IMR-90 (cell line): ENCODE measurements at regions not wholly inside any gene's neighbourhood (a gene's known extent, or its start where the extent isn't known, plus 50 kb on each side); places are given as distances from the start of the nearest gene placed in this dataset.

Source experiments
- ATAC-seq: fragments of 200-7000 bp; cut with Tn5 transposase; 2 replicates; pipeline ENCODE4 v1.9.1; 2020; ENCODE audit warnings: low read depth, mild to moderate bottlenecking, moderate library complexity
- BruUV-seq: library from RNA; stranded (reverse); fragments of 400-500 nt; replicated peaks from 2 replicates; lab custom pipeline; 2021; lab: Mats Ljungman, UMichigan
- CTCF ChIA-PET: fragments of 300-600 bp; formaldehyde crosslinking; extraction: SDS; loops from one replicate; lab custom pipeline; 2021; ENCODE audit warnings: antibody characterized with exemption; lab: Yijun Ruan, JAX
- POLR2A ChIA-PET: fragments of 300-600 bp; sonication (Branson Sonifier 250); formaldehyde crosslinking; loops from one replicate; lab custom pipeline; 2022; ENCODE audit warnings: antibody characterized with exemption; ENCODE audit not compliant: unreplicated experiment; lab: Charles Lee
- DNase-seq: peaks from one replicate; pipeline ENCODE4 v3.0.0; 2013
- H2AFZ ChIP-seq: replicated peaks from 2 replicates; pipeline ENCODE3; 2013; ENCODE audit warnings: low read length, mild to moderate bottlenecking; ENCODE audit not compliant: poor library complexity
- H2AK5ac ChIP-seq: 2 replicates; pipeline ENCODE4 v1.6.1; 2013; ENCODE audit warnings: low read depth, low read length, inconsistent platforms
- H2AK9ac ChIP-seq: replicated peaks from 2 replicates; pipeline ENCODE3; 2013; ENCODE audit warnings: mild to moderate bottlenecking, low read depth, low read length, moderate library complexity; ENCODE audit not compliant: poor library complexity
- H2BK120ac ChIP-seq: 2 replicates; pipeline ENCODE4 v1.6.1; 2013; ENCODE audit warnings: low read depth, low read length, inconsistent platforms
- H2BK15ac ChIP-seq: 3 replicates; pipeline ENCODE4 v1.6.1; 2013; ENCODE audit warnings: low read depth, low read length, inconsistent platforms
- H2BK20ac ChIP-seq: 2 replicates; pipeline ENCODE4 v1.6.1; 2013; ENCODE audit warnings: low read depth, mild to moderate bottlenecking, inconsistent platforms, low read length, moderate library complexity
- H2BK5ac ChIP-seq: 2 replicates; pipeline ENCODE4 v1.6.1; 2013; ENCODE audit warnings: mild to moderate bottlenecking, low read depth, low read length, inconsistent platforms; ENCODE audit not compliant: poor library complexity, severe bottlenecking
- H3K14ac ChIP-seq: replicated peaks from 2 replicates; pipeline ENCODE4 v1.6.1; 2013; ENCODE audit warnings: low read depth, low read length, inconsistent platforms
- H3K18ac ChIP-seq: 2 replicates; pipeline ENCODE4 v1.6.1; 2013; ENCODE audit warnings: low read depth, low read length, control low read depth
- H3K23ac ChIP-seq: 2 replicates; pipeline ENCODE4 v1.6.1; 2013; ENCODE audit warnings: low read depth, low read length, inconsistent platforms
- H3K27ac ChIP-seq: 2 replicates; pipeline ENCODE4 v1.5.1; 2013; ENCODE audit warnings: mild to moderate bottlenecking, control low read depth, low read length; ENCODE audit not compliant: insufficient read depth
- H3K27me3 ChIP-seq: 2 replicates; pipeline ENCODE4 v1.6.1; 2013; ENCODE audit warnings: low read length; ENCODE audit not compliant: control insufficient read depth, insufficient read depth
- H3K36me3 ChIP-seq: 2 replicates; pipeline ENCODE4 v1.6.1; 2013; ENCODE audit warnings: low read length, mixed read lengths; ENCODE audit not compliant: control insufficient read depth, insufficient read depth
- H3K4ac ChIP-seq: 2 replicates; pipeline ENCODE4 v1.6.1; 2013; ENCODE audit warnings: low read depth, low read length, inconsistent platforms
- H3K4me1 ChIP-seq: 2 replicates; pipeline ENCODE4 v1.6.1; 2013; ENCODE audit warnings: low read length, mixed read lengths; ENCODE audit not compliant: control insufficient read depth, insufficient read depth
- H3K4me2 ChIP-seq: 2 replicates; pipeline ENCODE4 v1.6.1; 2013; ENCODE audit warnings: low read depth, mild to moderate bottlenecking, control low read depth, low read length, moderate library complexity
- H3K4me3 ChIP-seq: 2 replicates; pipeline ENCODE4 v1.5.1; 2013; ENCODE audit warnings: low read depth, mild to moderate bottlenecking, control low read depth, low read length, moderate library complexity; ENCODE audit not compliant: insufficient read depth
- H3K56ac ChIP-seq: 2 replicates; pipeline ENCODE4 v1.6.1; 2013; ENCODE audit warnings: low read length, inconsistent platforms; ENCODE audit not compliant: insufficient read depth; ENCODE audit errors: extremely low read depth
- H3K79me1 ChIP-seq, 2 experiments: 2 replicates each; pipeline ENCODE4 v1.6.1; 2013; ENCODE audit warnings: low read length in 2 of 2, inconsistent platforms in 1 of 2, low read depth in 1 of 2
- H3K9ac ChIP-seq: 2 replicates; pipeline ENCODE4 v1.6.1; 2013; ENCODE audit warnings: low read depth, low read length, control low read depth
- H3K9me1 ChIP-seq: 2 replicates; pipeline ENCODE4 v1.6.1; 2013; ENCODE audit warnings: low read length, inconsistent platforms; ENCODE audit not compliant: insufficient read depth
- H3K9me3 ChIP-seq: 2 replicates; pipeline ENCODE4 v1.6.1; 2013; ENCODE audit warnings: low read length; ENCODE audit not compliant: control insufficient read depth, insufficient read depth
- H4K20me1 ChIP-seq: 2 replicates; pipeline ENCODE4 v1.6.1; 2013; ENCODE audit warnings: low read length, inconsistent platforms; ENCODE audit not compliant: insufficient read depth
- H4K5ac ChIP-seq: 2 replicates; pipeline ENCODE4 v1.6.1; 2013; ENCODE audit warnings: mild to moderate bottlenecking, low read depth, low read length, control low read depth
- H4K8ac ChIP-seq, 2 experiments: 2 replicates each; pipeline ENCODE4 v1.6.1; 2013; ENCODE audit warnings: low read depth in 2 of 2, low read length in 2 of 2, control low read depth in 1 of 2, inconsistent platforms in 1 of 2
- H4K91ac ChIP-seq: 2 replicates; pipeline ENCODE4 v1.6.1; 2013; ENCODE audit warnings: low read depth, low read length, inconsistent platforms; ENCODE audit not compliant: insufficient read depth
- CHD1 ChIP-seq: IDR thresholded peaks from 2 replicates; pipeline ENCODE4 v1.6.1; 2012; ENCODE audit warnings: low read depth, low read length, improper control_type of control experiment
- POLR2A ChIP-seq: IDR thresholded peaks from 2 replicates; pipeline ENCODE4 v1.6.1; 2012; ENCODE audit warnings: mild to moderate bottlenecking, low read depth, low read length
- RAD21 ChIP-seq: IDR thresholded peaks from 2 replicates; pipeline ENCODE4 v1.6.1; 2012; ENCODE audit warnings: low read length, improper control_type of control experiment
- RCOR1 ChIP-seq: IDR thresholded peaks from 2 replicates; pipeline ENCODE4 v1.6.1; 2012; ENCODE audit warnings: mild to moderate bottlenecking, low read length, improper control_type of control experiment; ENCODE audit not compliant: insufficient replicate concordance
- SMC3 ChIP-seq: fragments of 150-350 bp; IDR thresholded peaks from 2 replicates; pipeline ENCODE4 v1.6.1; 2016; ENCODE audit warnings: low read depth, mild to moderate bottlenecking, antibody characterized with exemption, low read length, moderate library complexity
- WGBS, 2 experiments: methylation state at CpG; one replicate each; pipeline versions ENCODE4 v1.1.5 to v1.1.7; 2013; ENCODE audit warnings: missing lambda C conversion rate in 2 of 2; ENCODE audit not compliant: insufficient read length in 1 of 2; ENCODE audit errors: extremely low coverage in 2 of 2; 5-methylcytosine and 5-hydroxymethylcytosine counted together
- dilution Hi-C: fragments of 300-500 bp; cut with HindIII; formaldehyde crosslinking; loops from one replicate; pipeline ENCODE4 v1.14.3; 2018; ENCODE audit warnings: low sequenced_read_pairs; ENCODE audit not compliant: unreplicated experiment
- in situ Hi-C: fragments of 300-500 bp; cut with MboI; formaldehyde crosslinking; loops from 3 replicates; pipeline ENCODE4 v1.14.3; 2019; ENCODE audit warnings: low sequenced_read_pairs, inconsistent platforms, mixed read lengths
- intact Hi-C: fragments of 100-400 bp; cut with micrococcal nuclease; formaldehyde crosslinking; loops from 2 replicates; pipeline ENCODE4 v1.10.0; 2022
- TF ChIP-seq, protein P1 (sequence below): fragments of 150-350 bp; IDR thresholded peaks from 2 replicates; pipeline ENCODE4 v1.6.1; 2016; ENCODE audit warnings: low read depth, mild to moderate bottlenecking, low read length, moderate library complexity, borderline replicate concordance
- TF ChIP-seq, protein P2 (sequence below): conservative IDR thresholded peaks from 2 replicates; pipeline ENCODE4 v1.5.1; 2012; ENCODE audit warnings: mild to moderate bottlenecking, low read depth, low read length, improper control_type of control experiment

DNA sequence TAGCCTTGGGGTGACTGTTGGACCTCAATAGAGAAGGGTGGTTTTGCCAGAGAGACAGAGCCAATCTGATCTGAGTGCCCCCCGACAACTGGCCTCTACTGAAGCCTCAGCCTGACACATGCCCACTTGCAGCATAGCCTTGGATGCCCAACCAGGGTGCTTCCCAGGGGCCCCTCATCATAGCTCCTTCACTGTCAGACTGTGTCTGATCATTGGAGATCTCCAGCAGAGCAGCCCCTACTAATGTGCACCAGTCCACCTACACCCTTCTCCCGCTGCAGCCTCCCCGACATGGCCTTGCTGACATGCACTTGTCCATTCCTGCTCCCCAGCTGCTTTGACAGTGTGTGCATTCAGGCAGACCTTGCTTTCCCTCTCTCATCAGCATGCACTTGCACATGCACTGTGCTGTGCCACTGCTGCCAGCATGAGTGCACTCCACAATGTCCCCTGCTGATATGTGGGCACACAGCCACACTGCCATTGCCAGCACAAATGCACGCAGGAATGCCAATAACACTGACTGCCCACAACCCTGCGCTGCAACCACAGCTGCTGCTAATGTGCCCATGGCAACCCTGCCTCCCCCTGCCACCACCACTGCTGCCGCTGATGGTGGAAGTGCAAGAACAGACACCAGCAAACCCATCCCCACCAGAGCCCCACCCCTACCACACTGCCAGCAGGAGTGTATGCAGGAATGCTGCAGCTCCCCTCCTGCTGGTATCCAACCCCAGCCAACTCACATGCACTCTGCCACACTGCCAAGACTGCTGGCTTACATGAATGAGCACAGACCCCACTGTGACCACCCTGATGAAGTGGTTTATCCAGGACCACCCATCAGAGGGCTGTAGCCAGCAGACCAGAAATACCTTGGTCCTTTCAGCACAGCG lies 68.1 kb upstream of the ZMAT1 start:
- H3K36me3 ChIP-seq, result no peaks in the 10 kb centered on the region
- 0 out of 2 replicates have a peak, but pooled peaks cover 3% of the 10 kb centered on the region for H3K9me3 ChIP-seq
- H4K5ac ChIP-seq, result no peak overlapping the region
- in situ Hi-C loops, result no loop called here
- H3K14ac ChIP-seq, result no peak overlapping the region
- no peaks in the 10 kb centered on the region for H3K9me1 ChIP-seq
- H2BK120ac ChIP-seq, result no peak overlapping the region
- peaks cover 2% of the 10 kb centered on the region for H3K27me3 ChIP-seq
- no peak overlapping the region for H4K91ac ChIP-seq
- H3K56ac ChIP-seq, result no peak overlapping the region
- H3K4me3 ChIP-seq, result no peak overlapping the region
- no peaks in the 10 kb centered on the region for H3K4me1 ChIP-seq
- no peak overlapping the region for H4K8ac ChIP-seq
- ChIA-PET POLR2A (no interaction called here), CTCF (no interaction called here)
- H3K18ac ChIP-seq, result no peak overlapping the region
- H3K4me2 ChIP-seq, result no peak overlapping the region
- no peak overlapping the region for H3K4ac ChIP-seq
- H3K27ac ChIP-seq, result no peak overlapping the region
- no peak overlapping the region for H3K23ac ChIP-seq
- BruUV-seq, result no TSS peak
- no peak for DNase-seq
- no peak for TF ChIP-seq RAD21
- no peak for TF ChIP-seq CHD1
- TF ChIP-seq, protein P1, sequence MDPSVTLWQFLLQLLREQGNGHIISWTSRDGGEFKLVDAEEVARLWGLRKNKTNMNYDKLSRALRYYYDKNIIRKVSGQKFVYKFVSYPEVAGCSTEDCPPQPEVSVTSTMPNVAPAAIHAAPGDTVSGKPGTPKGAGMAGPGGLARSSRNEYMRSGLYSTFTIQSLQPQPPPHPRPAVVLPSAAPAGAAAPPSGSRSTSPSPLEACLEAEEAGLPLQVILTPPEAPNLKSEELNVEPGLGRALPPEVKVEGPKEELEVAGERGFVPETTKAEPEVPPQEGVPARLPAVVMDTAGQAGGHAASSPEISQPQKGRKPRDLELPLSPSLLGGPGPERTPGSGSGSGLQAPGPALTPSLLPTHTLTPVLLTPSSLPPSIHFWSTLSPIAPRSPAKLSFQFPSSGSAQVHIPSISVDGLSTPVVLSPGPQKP, result no peak
- TF ChIP-seq SMC3, result no peak
- no peak for TF ChIP-seq POLR2A
- TF ChIP-seq RCOR1, result no peak
- TF ChIP-seq, protein P2, sequence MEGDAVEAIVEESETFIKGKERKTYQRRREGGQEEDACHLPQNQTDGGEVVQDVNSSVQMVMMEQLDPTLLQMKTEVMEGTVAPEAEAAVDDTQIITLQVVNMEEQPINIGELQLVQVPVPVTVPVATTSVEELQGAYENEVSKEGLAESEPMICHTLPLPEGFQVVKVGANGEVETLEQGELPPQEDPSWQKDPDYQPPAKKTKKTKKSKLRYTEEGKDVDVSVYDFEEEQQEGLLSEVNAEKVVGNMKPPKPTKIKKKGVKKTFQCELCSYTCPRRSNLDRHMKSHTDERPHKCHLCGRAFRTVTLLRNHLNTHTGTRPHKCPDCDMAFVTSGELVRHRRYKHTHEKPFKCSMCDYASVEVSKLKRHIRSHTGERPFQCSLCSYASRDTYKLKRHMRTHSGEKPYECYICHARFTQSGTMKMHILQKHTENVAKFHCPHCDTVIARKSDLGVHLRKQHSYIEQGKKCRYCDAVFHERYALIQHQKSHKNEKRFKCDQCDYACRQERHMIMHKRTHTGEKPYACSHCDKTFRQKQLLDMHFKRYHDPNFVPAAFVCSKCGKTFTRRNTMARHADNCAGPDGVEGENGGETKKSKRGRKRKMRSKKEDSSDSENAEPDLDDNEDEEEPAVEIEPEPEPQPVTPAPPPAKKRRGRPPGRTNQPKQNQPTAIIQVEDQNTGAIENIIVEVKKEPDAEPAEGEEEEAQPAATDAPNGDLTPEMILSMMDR, result no peak
- peak overlapping the region; percentile 51 for H2AFZ ChIP-seq
- H3K79me1 ChIP-seq, result no peaks in the 10 kb centered on the region
- H2BK5ac ChIP-seq, result no peak overlapping the region
- no peak overlapping the region for H2AK5ac ChIP-seq
- no peak overlapping the region for H2BK20ac ChIP-seq
- ATAC-seq, result no peak
- H3K9ac ChIP-seq, result no peak overlapping the region
- H4K20me1 ChIP-seq, result no peaks in the 10 kb centered on the region
- dilution Hi-C loops, result no loop called here
- no peak overlapping the region for H2AK9ac ChIP-seq
- 41% methylated on average over 5 of the region's 7 CpGs; no CpG with 5 or more reads in 1 of the 2 experiments for WGBS, 2 experiments
- intact Hi-C loops, result no loop called here
- H2BK15ac ChIP-seq, result no peak overlapping the region
